PC-3 (cell line): ENCODE measurements at regions not wholly inside any gene's neighbourhood (a gene's known extent, or its start where the extent isn't known, plus 50 kb on each side); places are given as distances from the start of the nearest gene placed in this dataset.

Source experiments
- ATAC-seq: fragments of 200-7000 bp; cut with Tn5 transposase; 2 replicates; pipeline ENCODE4 v1.9.1; 2020; ENCODE audit warnings: mild to moderate bottlenecking, moderate library complexity
- BruUV-seq: library from RNA; stranded (reverse); fragments of 400-500 nt; replicated peaks from 2 replicates; lab custom pipeline; 2021; lab: Mats Ljungman, UMichigan
- CTCF ChIA-PET: fragments of 300-600 bp; sonication (Branson Sonifier 250); formaldehyde crosslinking; loops from one replicate; lab custom pipeline; 2022; ENCODE audit warnings: antibody characterized with exemption; lab: Charles Lee
- POLR2A ChIA-PET: fragments of 300-600 bp; sonication (Branson Sonifier 250); formaldehyde crosslinking; loops from one replicate; lab custom pipeline; 2022; ENCODE audit warnings: antibody characterized with exemption; ENCODE audit not compliant: unreplicated experiment; lab: Charles Lee
- DNase-seq: peaks from one replicate; pipeline ENCODE4 v3.0.0-alpha.2; 2015
- H2AFZ ChIP-seq: fragments of 300-600 bp; sonication (generic); 2 replicates; pipeline ENCODE4 v1.6.0; 2016; ENCODE audit warnings: antibody characterized with exemption, low read length
- H3F3A ChIP-seq: fragments of 300-600 bp; sonication (generic); one replicate; pipeline ENCODE4 v1.6.0; 2017; ENCODE audit warnings: antibody characterized with exemption, low read length, control low read depth, mild to moderate bottlenecking; ENCODE audit not compliant: unreplicated experiment
- H3K27ac ChIP-seq: fragments of 300-600 bp; sonication (generic); 2 replicates; pipeline ENCODE4 v1.5.1; 2016; ENCODE audit warnings: mild to moderate bottlenecking, low read length
- H3K27me3 ChIP-seq: fragments of 300-600 bp; sonication (generic); 2 replicates; pipeline ENCODE4 v1.6.1; 2016; ENCODE audit warnings: low read length, mixed read lengths
- H3K36me3 ChIP-seq: fragments of 300-600 bp; sonication (generic); 2 replicates; pipeline ENCODE4 v1.6.1; 2016; ENCODE audit warnings: low read depth, mixed run types, low read length, mixed read lengths
- H3K4me1 ChIP-seq: fragments of 300-600 bp; sonication (generic); 2 replicates; pipeline ENCODE4 v1.5.1; 2016; ENCODE audit warnings: low read length; ENCODE audit not compliant: insufficient read depth
- H3K4me2 ChIP-seq: fragments of 300-600 bp; sonication (generic); 2 replicates; pipeline ENCODE4 v1.6.0; 2016; ENCODE audit warnings: low read length
- H3K4me3 ChIP-seq: fragments of 300-600 bp; sonication (generic); 2 replicates; pipeline ENCODE4 v1.5.1; 2016; ENCODE audit warnings: mild to moderate bottlenecking, low read length, mixed read lengths
- H3K79me2 ChIP-seq: fragments of 300-600 bp; sonication (generic); 2 replicates; pipeline ENCODE4 v1.6.1; 2017; ENCODE audit warnings: low read length, mixed read lengths
- H3K9ac ChIP-seq: fragments of 300-600 bp; sonication (generic); 2 replicates; pipeline ENCODE4 v1.6.0; 2016; ENCODE audit warnings: mild to moderate bottlenecking, low read length
- H3K9me2 ChIP-seq: fragments of 300-600 bp; sonication (generic); replicated peaks from 2 replicates; pipeline ENCODE4 v1.6.1; 2016; ENCODE audit warnings: mixed run types, low read length, mixed read lengths
- H3K9me3 ChIP-seq: fragments of 300-600 bp; sonication (generic); 2 replicates; pipeline ENCODE4 v1.6.1; 2016; ENCODE audit warnings: low read length, mixed read lengths
- H4K20me1 ChIP-seq: fragments of 300-600 bp; sonication (generic); 2 replicates; pipeline ENCODE4 v1.6.1; 2016; ENCODE audit warnings: low read length, mixed read lengths
- CTCF ChIP-seq: fragments of 300-600 bp; sonication (generic); conservative IDR thresholded peaks from 2 replicates; pipeline ENCODE4 v1.5.1; 2017; ENCODE audit warnings: antibody characterized with exemption, low read depth, mild to moderate bottlenecking, low read length
- EZH2 ChIP-seq: fragments of 300-600 bp; sonication (generic); IDR thresholded peaks from one replicate; pipeline ENCODE4 v1.6.1; 2017; ENCODE audit warnings: antibody characterized with exemption, mild to moderate bottlenecking, low read length; ENCODE audit not compliant: unreplicated experiment
- EZH2phosphoT487 ChIP-seq: fragments of 300-600 bp; sonication (generic); IDR thresholded peaks from 2 replicates; pipeline ENCODE4 v1.6.1; 2018; ENCODE audit warnings: mild to moderate bottlenecking, antibody characterized with exemption, low read length, borderline replicate concordance
- intact Hi-C: fragments of 100-400 bp; cut with micrococcal nuclease; formaldehyde crosslinking; loops from 2 replicates; pipeline ENCODE4 v1.9.0; 2023

GRCh38 chr16:85370543-85370880 lies 242.6 kb upstream of the GSE1 start:
- Histone ChIP-seq H4K20me1 (no peaks in the 10 kb centered on the region), H2AFZ (no peak overlapping the region), H3K4me1 (peaks cover 11% of the 10 kb centered on the region), H3K9me3 (no peaks in the 10 kb centered on the region), H3K4me3 (no peak overlapping the region), H3K79me2 (no peaks in the 10 kb centered on the region), H3K9me2 (no peaks in the 10 kb centered on the region), H3K27me3 (no peaks in the 10 kb centered on the region), H3K36me3 (no peaks in the 10 kb centered on the region), H3K27ac (no peak overlapping the region), H3F3A (no peaks in the 10 kb centered on the region), H3K4me2 (no peak overlapping the region), H3K9ac (no peak overlapping the region)
- ChIA-PET POLR2A (no interaction called here), CTCF (no interaction called here)
- DNase-seq (no peak), ATAC-seq (no peak)
- intact Hi-C loops = no loop called here
- TF ChIP-seq EZH2phosphoT487 (no peak), EZH2 (no peak), CTCF (no peak)
- BruUV-seq = no TSS peak

DNA sequence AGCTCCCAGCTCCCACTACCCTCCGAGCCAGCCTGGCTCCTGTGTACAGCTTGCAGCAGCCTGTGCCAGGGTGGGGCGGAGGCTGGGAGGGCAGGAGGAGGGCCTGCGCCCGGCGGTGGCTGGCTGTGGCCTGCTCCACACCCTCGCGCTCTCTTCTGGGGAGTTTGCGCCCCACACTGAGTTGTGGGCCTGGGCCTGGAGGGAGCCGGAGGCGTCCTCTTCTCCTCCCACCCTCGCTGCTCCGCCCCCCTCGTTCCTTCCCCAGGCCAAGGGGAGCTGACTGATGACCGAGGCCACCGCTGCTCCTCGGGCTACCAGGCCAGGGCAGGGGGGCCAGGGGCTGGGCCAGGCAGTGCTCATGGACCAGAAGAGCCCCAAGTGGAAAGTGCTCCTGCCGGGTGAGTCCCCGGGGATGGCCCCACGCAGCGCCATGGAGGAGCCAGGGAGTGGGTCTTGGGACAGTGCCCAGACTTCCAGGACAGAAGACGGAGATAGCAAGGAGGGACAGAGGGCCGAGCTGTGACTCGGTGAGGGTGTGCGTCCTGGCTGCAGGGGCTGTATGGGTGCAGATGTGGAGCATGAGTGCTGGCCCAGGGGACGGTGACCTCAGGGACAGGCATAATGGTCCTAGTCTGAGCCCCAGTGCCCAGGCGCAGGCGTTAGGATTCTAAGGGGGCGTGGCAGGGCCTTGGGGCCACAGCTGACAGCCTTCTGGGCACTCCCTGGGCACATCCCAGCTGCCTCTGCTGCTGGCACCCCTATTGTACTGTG lies 242.1 kb upstream of the GSE1 start:
- H3K4me3 ChIP-seq = no peak overlapping the region
- ATAC-seq (no peak), DNase-seq (no peak)
- no peaks in the 10 kb centered on the region for H3K27me3 ChIP-seq
- H3K79me2 ChIP-seq = no peaks in the 10 kb centered on the region
- H4K20me1 ChIP-seq = no peaks in the 10 kb centered on the region
- TF ChIP-seq EZH2phosphoT487 = no peak
- TF ChIP-seq CTCF = no peak
- no peak for TF ChIP-seq EZH2
- no peaks in the 10 kb centered on the region for H3F3A ChIP-seq
- no peak overlapping the region for H3K27ac ChIP-seq
- no peak overlapping the region for H3K4me2 ChIP-seq
- no TSS peak for BruUV-seq
- H3K4me1 ChIP-seq = peaks cover 11% of the 10 kb centered on the region
- POLR2A ChIA-PET = no interaction called here
- intact Hi-C loops = no loop called here
- H3K9ac ChIP-seq = no peak overlapping the region
- no peaks in the 10 kb centered on the region for H3K9me3 ChIP-seq
- H2AFZ ChIP-seq = no peak overlapping the region
- CTCF ChIA-PET = no interaction called here
- H3K9me2 ChIP-seq = no peaks in the 10 kb centered on the region
- no peaks in the 10 kb centered on the region for H3K36me3 ChIP-seq

DNA sequence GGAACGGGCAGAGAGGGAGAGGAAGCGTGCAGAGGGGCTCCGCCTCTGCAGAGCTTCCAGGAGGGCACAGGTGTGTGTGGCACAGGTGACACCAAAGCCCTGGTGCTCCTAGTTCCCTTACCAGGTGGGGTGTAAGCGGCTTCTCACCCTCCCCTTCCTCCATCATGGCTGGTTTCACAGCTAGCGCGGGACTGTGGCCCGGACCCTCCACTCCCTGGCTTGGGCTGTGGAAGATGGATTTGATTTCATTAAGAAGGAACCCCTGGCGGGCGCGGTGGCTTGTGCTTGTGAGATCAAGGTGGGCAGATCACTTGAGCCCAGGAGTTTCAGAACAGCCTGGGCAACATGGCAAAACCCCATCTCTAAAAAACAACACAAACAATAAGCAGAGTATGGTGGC lies 241.2 kb upstream of the GSE1 start:
- Histone ChIP-seq H3K4me2 (no peak overlapping the region), H3K27me3 (no peaks in the 10 kb centered on the region), H3K36me3 (no peaks in the 10 kb centered on the region), H3K9ac (no peak overlapping the region), H3K4me1 (peaks cover 11% of the 10 kb centered on the region), H3K4me3 (no peak overlapping the region), H3K9me2 (no peaks in the 10 kb centered on the region), H3F3A (no peaks in the 10 kb centered on the region), H4K20me1 (no peaks in the 10 kb centered on the region), H3K27ac (no peak overlapping the region; the same call in 1 of the 2 replicates), H2AFZ (no peak overlapping the region), H3K9me3 (no peaks in the 10 kb centered on the region), H3K79me2 (no peaks in the 10 kb centered on the region)
- no TSS peak for BruUV-seq
- POLR2A ChIA-PET = no interaction called here
- CTCF ChIA-PET = interaction anchor here (0.7 kb wide), 1 partner anchor 1421 kb away, joined by 6 read pairs; no protein-coding TSS in a partner anchor
- intact Hi-C loops = no loop called here
- TF ChIP-seq EZH2 (no peak), CTCF (no peak), EZH2phosphoT487 (no peak)
- ATAC-seq (no peak), DNase-seq (no peak)
